CD4-positive, alpha-beta T cell treated with Interleukin-10 for 1 hour (primary cell): ENCODE measurements at regions not wholly inside any gene's neighbourhood (a gene's known extent, or its start where the extent isn't known, plus 50 kb on each side); places are given as distances from the start of the nearest gene placed in this dataset.

Experiments used
- DNase-seq: peaks from one replicate; pipeline ENCODE4 v3.0.0-alpha.2; 2020

DNA sequence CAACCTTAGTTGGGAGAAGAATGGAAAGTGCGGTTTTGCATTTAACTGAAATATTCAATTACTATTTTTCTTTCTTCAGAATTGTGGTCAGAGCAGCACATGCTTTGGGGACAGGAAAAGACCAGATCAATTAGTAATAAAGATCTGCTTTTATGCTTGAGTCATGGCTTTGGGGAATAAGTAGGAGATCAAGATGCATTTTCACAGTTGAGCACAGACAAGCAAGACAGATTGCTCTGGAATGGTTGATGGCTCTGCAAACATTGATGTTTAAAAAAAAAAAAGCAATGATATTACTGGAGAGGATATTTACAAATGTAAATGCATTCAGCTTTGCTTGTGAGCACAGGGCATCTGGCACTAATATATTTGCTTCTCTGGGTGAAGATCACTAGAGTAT is 224.4 kb upstream of the SASH1 start:
- no peak for DNase-seq

DNA sequence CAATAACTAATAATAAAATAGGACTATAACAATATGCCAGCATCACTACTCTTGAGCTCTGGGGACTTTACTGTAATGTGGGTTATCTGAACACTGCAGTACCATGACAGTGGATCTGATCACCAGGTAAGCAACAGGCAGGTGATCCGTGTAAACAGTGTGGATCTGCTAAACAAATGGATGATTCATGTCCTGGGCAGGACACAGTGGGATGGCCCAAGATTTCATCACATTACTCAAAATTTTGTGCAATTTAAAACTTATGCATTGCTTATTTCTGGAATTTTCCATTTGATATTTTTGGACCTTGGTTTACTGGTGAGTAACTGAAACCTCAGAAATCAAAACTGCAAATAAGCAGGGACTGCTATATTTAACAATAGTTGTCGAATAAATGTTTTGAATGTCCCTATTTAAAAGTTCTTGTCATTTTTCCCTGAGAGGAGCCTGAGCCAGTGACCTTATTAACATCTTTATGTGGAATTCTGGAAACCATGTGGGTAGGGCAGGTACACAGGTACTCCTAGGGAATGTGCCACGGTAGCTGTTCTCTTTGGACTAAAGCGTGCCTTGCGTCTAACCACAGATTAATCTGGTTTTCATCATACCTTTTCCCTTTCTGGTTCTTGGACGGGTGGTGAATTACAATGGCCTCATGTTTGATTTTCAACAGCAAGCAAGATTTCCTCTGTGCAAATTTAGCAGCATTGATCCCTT is 214.5 kb upstream of the SASH1 start:
- no peak for DNase-seq

DNA sequence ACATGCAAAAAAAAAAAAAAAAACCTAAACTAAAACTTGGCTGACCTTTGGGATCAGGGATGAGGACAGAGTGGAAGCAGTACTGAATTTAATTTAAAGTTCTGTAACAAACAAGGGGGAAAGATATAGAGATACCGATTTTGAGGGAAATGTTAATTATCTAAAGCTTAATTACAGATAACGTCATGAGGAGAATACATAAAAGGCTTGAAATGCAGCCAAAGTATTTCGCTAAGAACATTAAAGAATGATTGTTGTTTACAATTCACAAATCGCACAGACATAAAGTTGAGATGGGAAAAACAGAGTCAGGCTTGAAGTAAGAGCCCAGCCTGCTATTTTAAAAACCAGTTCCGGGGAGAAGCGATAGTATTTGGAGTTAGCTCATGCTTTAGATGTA is 208.0 kb upstream of the SASH1 start:
- no peak for DNase-seq

DNA sequence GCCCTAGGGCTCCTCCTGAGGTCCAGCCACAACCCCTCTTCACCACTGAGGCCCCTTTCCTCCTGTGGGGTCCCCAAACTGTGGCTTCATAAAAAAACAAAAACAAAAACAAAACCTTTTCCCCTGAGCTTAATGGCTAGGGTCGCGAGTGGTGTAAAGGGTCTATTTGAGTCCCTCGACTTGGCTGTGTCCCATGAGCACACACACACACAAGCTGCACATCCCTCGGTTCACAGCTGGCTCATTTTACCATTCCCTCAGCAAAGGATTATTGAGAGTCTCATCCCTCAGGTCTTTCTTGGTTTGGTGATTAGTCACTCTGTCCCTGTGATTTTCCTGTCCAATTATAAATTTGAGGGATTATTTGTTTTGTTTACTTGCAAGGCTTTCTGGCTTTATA is 206.1 kb upstream of the SASH1 start:
- no peak for DNase-seq

DNA sequence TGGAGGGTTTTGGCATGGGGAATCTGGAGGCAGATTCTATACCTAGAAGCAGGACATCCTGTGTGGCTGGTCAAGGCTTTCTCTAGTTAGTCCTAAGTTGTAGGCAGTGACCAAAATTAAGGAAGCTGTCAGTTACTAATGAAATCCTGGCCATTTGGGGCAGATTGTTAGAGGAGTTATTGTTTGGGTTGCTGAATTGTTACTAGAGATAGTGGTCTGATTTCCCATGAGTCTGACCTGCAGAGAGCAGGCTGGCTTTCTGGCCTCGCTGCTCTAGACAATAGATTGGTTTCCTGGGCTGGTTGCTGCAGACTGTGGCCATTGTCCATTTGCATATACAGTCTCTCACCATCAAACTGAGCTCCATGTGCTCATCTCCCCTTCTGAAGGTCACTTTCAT is 205.0 kb upstream of the SASH1 start:
- no peak for DNase-seq

DNA sequence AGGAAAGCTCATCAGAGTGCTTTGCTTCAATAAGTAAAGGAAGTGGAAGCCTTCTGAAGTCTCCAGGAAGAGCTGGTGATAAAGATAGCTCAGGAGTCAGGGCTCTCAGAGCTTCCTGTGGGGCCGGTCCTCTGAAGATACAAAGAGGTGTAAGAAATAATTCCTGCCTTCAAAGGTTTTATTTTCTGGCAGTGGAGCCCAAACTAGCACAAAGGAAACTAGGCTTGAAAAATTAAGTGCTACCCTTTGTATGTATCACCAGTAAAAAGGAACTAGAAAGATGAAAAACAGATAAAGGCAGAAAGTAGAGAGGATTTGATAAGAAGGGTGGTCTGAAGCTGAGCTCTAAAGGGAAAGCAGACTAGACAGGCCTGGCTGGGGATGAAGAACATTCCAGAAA is 204.1 kb upstream of the SASH1 start:
- DNase-seq: no peak

DNA sequence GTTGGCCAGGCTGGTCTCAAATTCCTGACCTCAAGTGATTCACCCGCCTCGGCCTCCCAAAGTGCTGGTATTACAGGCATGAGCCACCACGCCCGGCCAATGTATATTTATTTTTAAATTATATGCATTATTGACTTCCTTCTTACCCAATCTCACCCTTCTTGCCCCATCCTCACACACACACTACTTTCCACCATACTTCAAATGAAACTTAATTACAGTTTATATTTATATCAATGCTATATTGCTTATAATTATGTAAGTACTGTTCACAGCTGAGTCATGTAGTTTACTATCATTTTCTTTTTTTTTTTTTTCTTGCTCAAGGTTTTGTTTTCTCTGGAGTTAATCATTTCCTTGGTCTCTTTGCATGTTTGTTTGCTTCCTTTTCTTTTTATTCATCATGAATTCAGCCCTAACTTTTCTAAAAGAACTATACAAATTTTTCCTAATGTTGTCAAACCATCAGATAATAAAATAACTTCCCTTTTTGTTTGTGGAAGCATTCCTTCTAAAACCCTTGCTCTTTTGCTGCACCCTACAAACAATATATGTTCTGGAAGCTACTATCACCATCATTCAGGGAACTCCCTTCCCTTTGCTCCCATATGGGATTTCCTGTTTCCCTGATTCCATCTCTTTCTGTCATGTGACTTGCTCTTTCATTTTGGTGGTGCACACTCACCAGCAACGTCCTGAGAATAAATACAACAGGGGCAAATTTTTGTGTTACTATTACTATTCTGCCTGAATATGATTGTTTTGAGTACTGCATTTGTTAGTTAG is 201.7 kb upstream of the SASH1 start:
- DNase-seq: no peak

DNA sequence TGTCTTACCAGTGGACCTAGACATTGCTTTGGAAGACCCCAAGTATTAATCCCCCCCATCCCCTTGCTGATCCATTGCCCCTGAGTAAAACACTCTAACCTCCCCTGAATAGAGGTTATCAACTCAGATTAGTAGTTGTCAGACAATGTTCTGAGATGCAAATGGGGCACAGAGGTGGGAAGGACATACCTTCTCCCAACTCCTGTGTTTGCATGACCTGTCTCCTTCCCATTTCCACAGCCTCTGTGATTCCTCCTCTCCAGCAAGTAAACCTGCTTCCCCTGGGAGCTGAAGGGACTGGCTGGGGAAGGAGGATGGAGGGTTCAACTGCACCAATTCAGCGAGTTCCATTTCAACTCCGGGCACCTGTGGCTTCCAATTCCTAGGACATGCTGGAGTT is 199.8 kb upstream of the SASH1 start:
- no peak for DNase-seq

DNA sequence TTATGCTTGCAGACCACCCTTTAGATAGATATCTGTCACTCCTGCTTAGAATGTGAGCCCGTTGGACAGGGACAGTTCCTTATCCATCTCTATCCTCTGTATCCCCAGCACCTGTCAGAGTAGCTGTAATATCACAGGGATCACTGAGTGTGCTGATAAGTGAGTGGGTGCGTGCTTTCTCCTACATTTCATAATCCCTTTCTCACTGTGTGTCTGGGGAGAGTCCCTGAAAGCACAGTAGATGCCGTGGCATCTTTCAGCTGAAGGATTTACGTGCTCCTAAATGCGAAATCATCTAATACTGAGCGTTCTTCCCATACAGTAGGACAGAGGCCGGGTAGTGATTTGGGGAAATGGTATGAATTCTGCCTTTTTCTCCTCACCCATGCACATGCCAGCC is 198.9 kb upstream of the SASH1 start:
- DNase-seq: no peak

DNA sequence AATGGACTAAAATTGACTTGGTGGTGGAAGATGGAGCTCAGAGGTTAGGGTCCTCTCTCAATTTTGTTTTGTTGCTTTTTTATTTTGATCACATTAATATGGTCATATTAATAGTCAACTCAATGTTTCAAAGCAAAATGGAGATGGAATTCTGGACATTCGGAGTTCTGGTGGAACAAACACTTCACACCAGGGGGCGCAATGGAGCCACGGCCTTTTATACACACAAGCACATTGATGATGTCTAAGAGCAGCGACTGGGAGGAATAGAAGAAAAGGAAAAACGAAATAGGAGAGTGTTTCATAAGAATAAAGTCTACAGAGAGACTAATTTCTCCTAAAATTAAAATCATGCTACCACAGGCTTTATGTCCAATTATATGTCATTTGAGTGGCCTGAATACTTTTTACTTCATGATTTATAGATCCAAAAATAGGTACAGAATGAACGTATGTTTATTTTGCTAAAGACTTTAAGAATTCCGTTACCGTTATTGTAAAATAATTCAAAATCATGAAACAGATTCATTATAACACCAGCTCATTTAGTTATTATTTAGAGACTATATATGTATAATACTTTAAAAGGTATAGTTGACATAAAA is 197.6 kb upstream of the SASH1 start:
- DNase-seq: peak; percentile 51

DNA sequence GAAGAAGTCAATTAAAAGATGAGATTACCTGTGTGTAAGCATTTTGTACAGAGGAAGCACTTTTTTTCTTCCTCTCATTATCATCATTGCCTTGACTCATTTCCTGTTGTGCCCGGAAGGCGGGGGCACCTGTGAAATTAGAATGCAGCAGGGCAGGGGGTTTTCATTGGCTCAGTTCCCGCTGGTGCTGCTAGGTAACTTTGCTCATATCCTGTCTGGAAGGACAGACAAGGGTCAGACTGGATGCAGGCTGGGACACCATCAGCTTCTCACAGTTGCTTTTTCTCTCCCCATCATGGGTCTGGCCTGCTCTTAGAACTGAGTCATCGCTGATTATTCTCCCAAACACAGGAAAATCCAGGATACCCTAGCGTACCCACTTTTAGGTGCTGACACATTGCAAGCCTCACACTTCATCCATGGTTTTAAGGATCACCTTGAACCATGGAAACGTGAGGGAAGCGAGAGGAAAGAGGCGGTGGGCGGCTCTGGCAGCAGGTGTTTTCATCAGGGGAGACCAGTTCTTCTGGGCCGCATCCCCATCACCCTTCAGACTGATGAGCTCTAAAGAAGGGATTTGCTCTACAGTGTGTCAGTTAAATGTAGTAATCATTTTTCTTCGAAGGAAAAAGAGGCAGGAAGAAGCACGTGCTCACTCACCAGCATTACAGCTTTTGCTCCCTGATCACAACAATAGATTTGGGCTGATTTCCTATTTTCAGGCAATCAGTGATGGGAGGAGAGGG is 195.7 kb upstream of the SASH1 start:
- peak; percentile 55 for DNase-seq

DNA sequence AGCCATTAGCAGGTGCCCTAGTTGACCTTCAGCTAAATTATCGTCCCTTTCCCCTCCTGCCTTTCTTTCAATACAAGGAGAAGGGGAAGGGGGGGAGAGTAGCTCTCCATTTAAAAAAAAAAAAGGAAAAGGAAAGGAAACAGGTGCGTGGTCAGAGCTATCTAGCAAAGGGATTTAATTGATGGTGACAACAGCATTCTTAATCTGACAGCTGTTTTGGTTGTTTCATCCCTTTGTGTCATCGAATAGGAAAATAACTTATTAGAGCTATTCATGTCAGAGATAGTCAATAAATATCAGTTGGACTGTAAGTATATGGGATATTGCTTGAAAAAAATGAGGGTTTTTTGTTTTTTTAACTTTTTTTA is 195.2 kb upstream of the SASH1 start:
- DNase-seq: no peak

DNA sequence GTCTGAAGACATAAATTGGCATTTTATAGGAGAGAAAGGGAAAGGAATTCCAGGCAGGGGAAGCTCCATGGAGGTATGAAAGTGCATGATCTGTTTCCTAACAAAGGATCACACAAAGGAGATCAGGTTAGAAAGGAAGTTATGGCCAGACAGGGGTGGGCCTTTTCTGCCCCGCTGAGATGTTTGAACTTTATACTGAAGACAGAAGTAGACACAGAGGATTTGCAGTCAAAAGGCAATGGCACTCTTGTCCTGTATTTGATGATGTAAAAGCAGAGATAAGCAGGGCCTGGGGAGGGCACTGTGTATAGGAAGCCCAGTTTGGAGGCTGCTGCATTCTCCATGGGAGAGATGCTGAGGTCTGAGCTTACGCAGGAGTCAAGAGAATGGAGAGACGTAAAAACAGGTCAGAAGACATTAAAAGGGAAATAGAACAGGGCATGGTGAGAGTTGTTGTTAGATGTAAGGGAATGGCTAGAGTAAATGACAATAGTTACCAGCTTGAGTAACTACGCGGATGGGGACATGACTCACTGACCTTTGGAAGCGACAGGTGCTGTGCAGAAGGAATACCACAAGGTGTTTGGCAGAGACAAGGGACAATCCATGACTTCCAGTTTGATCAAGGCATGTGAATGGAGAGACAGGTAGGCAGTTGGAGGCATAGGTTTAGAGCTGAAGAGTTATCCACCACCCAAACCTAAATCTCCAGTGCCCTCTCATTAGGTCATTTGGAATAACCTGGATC is 190.6 kb upstream of the SASH1 start:
- no peak for DNase-seq

DNA sequence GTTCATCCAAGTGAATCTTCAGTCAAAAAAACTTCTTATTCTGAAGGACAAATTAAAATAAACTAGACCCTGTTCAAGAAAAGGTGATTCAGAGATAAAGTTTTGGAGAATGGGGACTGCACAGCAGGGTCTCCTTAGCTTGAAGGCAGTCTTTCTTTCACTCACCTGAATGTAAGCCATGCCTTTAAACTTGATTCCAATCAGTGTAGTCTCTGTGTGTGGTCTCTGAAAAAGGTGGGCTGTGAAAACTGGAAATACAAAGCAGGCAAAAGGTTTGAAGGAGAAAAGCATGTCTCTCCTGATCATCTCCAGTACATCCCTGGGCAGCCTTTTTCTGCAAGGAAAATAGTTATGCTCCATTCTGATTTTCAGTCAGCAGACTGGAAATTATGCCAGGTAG is 188.0 kb upstream of the SASH1 start:
- DNase-seq: no peak

DNA sequence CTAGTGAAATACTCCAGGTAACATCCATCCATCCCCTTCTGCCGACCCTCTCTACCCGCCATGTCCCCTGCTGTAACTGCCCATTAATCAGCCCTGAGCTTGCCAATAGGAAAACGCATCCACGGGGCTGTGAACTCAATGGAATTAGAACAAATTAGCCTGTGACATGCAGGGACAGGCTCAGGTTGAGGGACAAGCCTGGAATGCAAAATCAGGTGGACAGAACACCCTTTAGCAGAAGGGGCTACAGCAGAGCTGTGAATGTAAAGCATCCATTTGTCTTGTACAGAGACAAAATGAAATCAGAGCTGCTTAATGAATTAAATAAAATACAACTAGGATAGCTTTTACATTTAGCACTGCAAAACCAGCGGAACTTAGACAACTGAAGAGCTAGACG is 187.3 kb upstream of the SASH1 start:
- DNase-seq: no peak

DNA sequence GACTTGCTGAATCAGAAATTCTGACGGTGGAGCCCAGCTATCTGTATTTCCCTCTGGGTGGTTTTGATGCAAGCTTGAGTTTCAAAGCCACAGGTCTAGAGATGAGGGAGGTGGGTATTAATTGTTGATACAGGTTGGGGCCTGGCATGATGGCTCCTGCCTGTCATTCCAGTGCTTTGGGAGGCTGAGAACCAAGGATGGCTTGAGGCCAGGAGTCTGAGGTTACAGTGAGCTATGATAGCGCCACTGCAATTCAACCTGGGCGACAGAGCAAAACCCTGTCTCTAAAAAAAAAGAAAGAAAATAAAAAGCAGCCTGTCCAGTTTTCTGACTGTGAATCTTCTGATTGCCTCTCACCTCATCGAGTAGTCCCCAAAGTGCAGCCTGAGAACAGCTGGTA is 184.8 kb upstream of the SASH1 start:
- no peak for DNase-seq

DNA sequence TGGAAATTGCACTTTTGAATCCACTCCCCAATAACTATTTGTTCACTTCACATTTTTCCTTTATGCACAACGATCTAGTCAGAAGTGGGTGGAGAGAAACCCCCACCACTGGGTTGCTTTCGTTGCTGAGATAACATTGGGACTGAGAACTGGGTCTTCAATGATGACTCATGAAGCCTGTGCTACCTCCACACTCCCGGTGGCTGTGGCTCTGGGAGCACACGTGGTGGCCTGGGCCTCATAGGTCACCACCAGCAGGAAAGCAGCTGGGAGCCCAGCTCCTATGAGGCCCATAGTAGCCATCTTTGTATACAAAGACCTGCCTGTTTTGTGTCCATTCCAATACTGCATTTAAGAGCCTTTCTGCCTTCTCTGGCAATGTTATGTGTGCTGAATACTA is 178.0 kb upstream of the SASH1 start:
- no peak for DNase-seq

DNA sequence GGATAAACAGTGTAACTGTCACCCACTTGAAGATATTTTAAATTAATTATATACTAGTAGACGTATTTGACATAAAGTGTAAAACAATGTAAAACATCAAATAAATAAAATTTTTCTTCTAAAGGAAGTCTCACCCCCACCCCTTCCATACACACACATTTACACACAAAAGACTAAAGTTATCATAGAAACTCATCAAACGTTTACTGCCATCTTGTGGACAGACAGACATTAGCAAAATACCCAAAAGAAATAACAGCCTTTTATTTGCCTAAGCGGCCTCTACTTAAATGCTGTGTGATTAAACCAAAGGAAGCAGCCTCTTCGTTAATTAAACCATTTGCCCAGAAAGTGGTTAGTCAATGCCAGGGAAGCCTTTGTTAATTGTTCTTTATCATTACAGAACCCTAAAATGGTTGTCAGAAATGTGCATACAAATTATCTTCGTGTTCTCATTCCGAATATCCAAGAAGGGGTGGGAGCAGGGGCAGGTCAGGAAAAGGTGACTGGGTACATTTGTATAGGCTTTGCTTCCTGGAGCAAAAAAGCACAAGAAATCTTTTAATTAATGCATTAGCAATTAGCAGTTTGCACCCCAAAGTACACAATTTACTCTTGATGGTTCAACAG is 176.2 kb upstream of the SASH1 start:
- peak; percentile 44 for DNase-seq

DNA sequence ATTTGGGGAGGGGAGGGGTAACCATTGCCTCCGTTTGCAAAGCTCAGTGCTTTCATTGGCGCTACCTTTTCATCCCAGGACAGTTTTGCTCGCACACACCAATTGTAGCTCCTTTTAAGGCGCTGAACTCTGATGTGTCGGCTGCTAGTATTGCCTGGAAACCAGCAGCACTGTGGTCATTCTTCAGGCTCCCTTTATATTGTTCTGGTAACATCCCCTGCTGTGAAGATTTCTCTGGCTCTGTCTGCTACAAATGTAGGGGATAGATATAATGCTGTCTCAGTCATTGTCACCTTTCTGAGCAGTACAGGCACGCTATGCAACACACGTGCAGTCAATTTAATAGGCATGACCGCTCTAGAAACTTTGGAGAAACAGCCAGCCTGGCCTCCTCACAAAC is 172.9 kb upstream of the SASH1 start:
- DNase-seq: no peak

DNA sequence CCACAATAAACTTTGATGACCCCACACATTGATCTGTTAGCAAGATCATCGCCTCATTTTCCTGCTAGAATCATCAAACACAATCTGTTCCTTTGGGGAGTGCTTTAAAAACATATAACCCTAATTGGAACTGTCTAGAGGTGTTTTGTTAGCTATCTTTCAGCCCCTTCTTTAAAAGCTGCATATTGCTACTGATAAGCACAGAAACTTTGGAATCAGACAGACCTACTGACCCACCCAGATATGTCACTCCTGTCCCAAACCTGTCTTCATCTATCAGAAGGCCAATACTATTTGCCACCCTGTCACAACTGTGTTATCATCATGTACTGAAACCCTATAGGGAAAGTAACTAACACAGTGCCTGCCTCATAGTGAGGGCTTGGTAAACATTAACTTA is 172.4 kb upstream of the SASH1 start:
- no peak for DNase-seq

DNA sequence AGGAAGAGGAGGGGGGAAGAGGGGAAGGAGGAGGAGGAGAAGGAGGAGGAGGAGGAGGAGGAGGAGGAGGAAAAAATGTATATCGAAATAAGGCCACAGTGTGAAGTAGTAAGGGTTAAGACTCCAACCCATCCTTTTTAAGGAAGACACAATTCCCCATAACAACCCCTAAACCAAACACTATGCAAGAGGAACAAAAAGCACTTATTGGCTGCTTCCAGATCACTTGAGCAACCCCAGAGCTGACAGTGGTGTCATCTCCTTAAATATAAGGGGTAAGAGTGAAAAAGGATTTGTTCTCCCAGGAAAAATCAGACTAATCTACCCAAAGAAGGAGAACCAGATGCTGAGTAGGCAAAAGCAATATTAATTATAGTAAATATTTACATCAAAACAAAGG is 169.1 kb upstream of the SASH1 start:
- DNase-seq: no peak

DNA sequence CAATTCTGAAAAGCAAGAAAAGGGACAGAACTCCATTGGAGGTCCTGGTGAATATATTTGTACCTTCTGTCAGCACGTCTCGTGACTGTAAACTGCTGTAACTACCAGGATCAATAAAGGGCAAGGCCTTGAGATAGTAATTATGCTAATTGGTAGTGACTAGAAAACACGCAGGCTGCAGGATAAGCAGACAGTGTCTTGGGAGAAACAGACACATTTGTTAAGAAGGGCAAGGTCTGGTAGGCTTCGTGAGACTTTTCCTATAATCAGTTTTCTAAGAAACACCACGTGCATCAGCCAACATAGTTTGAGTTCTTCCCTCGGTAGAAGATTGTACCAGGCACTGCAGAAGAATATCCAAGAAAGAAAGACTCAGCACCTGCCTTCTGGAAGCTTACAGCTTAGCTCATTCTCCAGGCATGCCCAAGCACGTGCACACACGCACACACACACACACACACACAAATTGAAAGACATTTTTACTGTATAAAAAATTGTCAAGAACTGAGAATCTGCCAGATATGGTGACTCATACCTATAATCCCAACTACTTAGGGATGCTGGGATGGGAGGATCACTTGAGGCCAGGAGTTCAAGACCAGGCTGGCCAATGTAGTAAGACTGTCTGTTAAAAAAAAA is 167.0 kb upstream of the SASH1 start:
- DNase-seq: no peak
